Prostate gland (tissue), 2 donors: ENCODE measurements at regions not wholly inside any gene's neighbourhood (a gene's known extent, or its start where the extent isn't known, plus 50 kb on each side); places are given as distances from the start of the nearest gene placed in this dataset.
"Not testable (repeated sequence)": the region's sequence is repeated elsewhere in the genome, so short reads cannot be mapped to it uniquely, and the experiment has no call there.

Experiments used
- DNase-seq: peaks from one replicate; pipeline ENCODE4 v3.0.0-alpha.2; 2019; ENCODE audit warnings: low spot score
- H3K27ac ChIP-seq, 2 donors: fragments of 200-600 bp; sonication (generic); 2 replicates each; pipeline ENCODE4 v1.5.1; 2017 to 2019
- H3K27me3 ChIP-seq: fragments of 200-600 bp; sonication (generic); replicated peaks from 2 replicates; pipeline ENCODE4 v1.5.1; 2019; ENCODE audit not compliant: insufficient read depth
- H3K36me3 ChIP-seq, 2 donors: fragments of 200-600 bp; sonication (generic); 1 replicate in 1 of 2; 2 replicates in 1 of 2; pipeline versions ENCODE4 v1.5.1 to v1.8.1; 2017 to 2019
- H3K4me1 ChIP-seq: fragments of 200-600 bp; sonication (generic); replicated peaks from 2 replicates; pipeline ENCODE4 v1.5.1; 2019
- H3K4me3 ChIP-seq, 2 donors: fragments of 200-600 bp; sonication (generic); 2 replicates each; pipeline ENCODE4 v1.5.1; 2017 to 2019
- H3K9me3 ChIP-seq: fragments of 200-600 bp; sonication (generic); 2 replicates; pipeline ENCODE4 v1.5.1; 2017
- CTCF ChIP-seq, 4 experiments: fragments of 200-600 bp in 2 of 4; fragments of 450-650 bp in 2 of 4; sonication (generic) in 2 of 4; IDR thresholded peaks; 1 replicate in 3 of 4; 2 replicates in 1 of 4; pipeline ENCODE4 v1.5.1; 2016 to 2019; ENCODE audit warnings: antibody characterized with exemption in 4 of 4, mild to moderate bottlenecking in 2 of 4, moderate library complexity in 2 of 4
- POLR2A ChIP-seq: fragments of 450-650 bp; IDR thresholded peaks from one replicate; pipeline ENCODE4 v1.6.1; 2016; ENCODE audit warnings: antibody characterized with exemption, mild to moderate bottlenecking
- POLR2AphosphoS5 ChIP-seq: sonication (generic); formaldehyde crosslinking; IDR thresholded peaks from one replicate; pipeline ENCODE4 v1.6.1; 2017; ENCODE audit warnings: antibody characterized with exemption
- WGBS: methylation state at CpG from one replicate; pipeline ENCODE4 v1.1.5; 2018; 5-methylcytosine and 5-hydroxymethylcytosine counted together
- intact Hi-C: fragments of 100-400 bp; cut with DNase I; formaldehyde crosslinking; loops from one replicate; pipeline ENCODE4 v1.14.2; 2022

- no peaks in the 10 kb centered on the region for H3K4me1 ChIP-seq
- no peaks in the 10 kb centered on the region for H3K27me3 ChIP-seq
- no peak overlapping the region for H3K4me3 ChIP-seq
- H3K27ac ChIP-seq = no peak overlapping the region
- no peak for DNase-seq
- H3K9me3 ChIP-seq = peaks cover 6% of the 10 kb centered on the region
- intact Hi-C loops = no loop called here
- no peak for TF ChIP-seq POLR2AphosphoS5
- no peak for TF ChIP-seq CTCF (IDR thresholded peaks at IDR 0.05)
- no peak for TF ChIP-seq POLR2A
- no peaks in the 10 kb centered on the region for H3K36me3 ChIP-seq
- WGBS = 62% methylated on average over 7 of the region's 7 CpGs
Measured at GRCh38 chr21:9753943-9754342, 767.4 kb upstream of the TPTE start.

- H3K27ac ChIP-seq, H3K36me3 ChIP-seq, intact Hi-C loops, H3K4me1 ChIP-seq, DNase-seq, H3K9me3 ChIP-seq, H3K27me3 ChIP-seq, H3K4me3 ChIP-seq: not testable (repeated sequence)
- 51% methylated on average over 1 of the region's 1 CpG for WGBS
Measured at GRCh38 chr21:9754434-9754833, 766.9 kb upstream of the TPTE start.

GRCh38 chr21:9755611-9756010 lies 765.8 kb upstream of the TPTE start:
- H3K27me3 ChIP-seq = no peaks in the 10 kb centered on the region
- WGBS = 65% methylated on average over 7 of the region's 7 CpGs
- H3K27ac ChIP-seq = no peak overlapping the region
- TF ChIP-seq POLR2A (no peak), POLR2AphosphoS5 (no peak), CTCF (IDR thresholded peaks at IDR 0.05) (no peak)
- H3K36me3 ChIP-seq = no peaks in the 10 kb centered on the region
- intact Hi-C loops = no loop called here
- H3K4me1 ChIP-seq = no peaks in the 10 kb centered on the region
- no peak overlapping the region for H3K4me3 ChIP-seq
- DNase-seq = no peak
- H3K9me3 ChIP-seq = no peaks in the 10 kb centered on the region

GRCh38 chr21:9756677-9757076 lies 764.7 kb upstream of the TPTE start:
- H3K27ac ChIP-seq = no peak overlapping the region
- no peak overlapping the region for H3K4me3 ChIP-seq
- no peak for TF ChIP-seq POLR2AphosphoS5
- no peak for TF ChIP-seq CTCF (IDR thresholded peaks at IDR 0.05)
- no peak for TF ChIP-seq POLR2A
- no peaks in the 10 kb centered on the region for H3K36me3 ChIP-seq
- no peaks in the 10 kb centered on the region for H3K4me1 ChIP-seq
- 79% methylated on average over 9 of the region's 9 CpGs for WGBS
- no peak for DNase-seq
- intact Hi-C loops = no loop called here
- no peaks in the 10 kb centered on the region for H3K27me3 ChIP-seq
- H3K9me3 ChIP-seq = no peaks in the 10 kb centered on the region

GRCh38 chr21:9757118-9757517 lies 764.3 kb upstream of the TPTE start:
- DNase-seq, H3K4me3 ChIP-seq, H3K36me3 ChIP-seq, H3K9me3 ChIP-seq, intact Hi-C loops, H3K27ac ChIP-seq, H3K27me3 ChIP-seq, H3K4me1 ChIP-seq: not testable (repeated sequence)
- 66% methylated on average over 9 of the region's 9 CpGs for WGBS

- 83% methylated on average over 9 of the region's 9 CpGs for WGBS
Measured at GRCh38 chr21:9757572-9757971, 763.8 kb upstream of the TPTE start.

GRCh38 chr21:9758141-9758540 lies 763.2 kb upstream of the TPTE start:
- H3K4me3 ChIP-seq = no peak overlapping the region
- no peaks in the 10 kb centered on the region for H3K9me3 ChIP-seq
- no peaks in the 10 kb centered on the region for H3K27me3 ChIP-seq
- intact Hi-C loops = no loop called here
- H3K27ac ChIP-seq = no peak overlapping the region
- no peak for DNase-seq
- no peak for TF ChIP-seq POLR2AphosphoS5
- TF ChIP-seq CTCF (IDR thresholded peaks at IDR 0.05) = no peak
- TF ChIP-seq POLR2A = no peak
- H3K36me3 ChIP-seq = no peaks in the 10 kb centered on the region
- H3K4me1 ChIP-seq = no peaks in the 10 kb centered on the region
- 64% methylated on average over 6 of the region's 6 CpGs for WGBS

More at GRCh38 chr21:9757572-9757971, 763.8 kb upstream of the TPTE start:
- H3K4me3 ChIP-seq, H3K27me3 ChIP-seq, H3K4me1 ChIP-seq, H3K27ac ChIP-seq, H3K36me3 ChIP-seq, DNase-seq, intact Hi-C loops, H3K9me3 ChIP-seq: not testable (repeated sequence)
